Midbrain (tissue), 1 donor: ENCODE measurements at regions not wholly inside any gene's neighbourhood (a gene's known extent, or its start where the extent isn't known, plus 50 kb on each side); places are given as distances from the start of the nearest gene placed in this dataset.
"Not testable (repeated sequence)": the region's sequence is repeated elsewhere in the genome, so short reads cannot be mapped to it uniquely, and the experiment has no call there.

Experiments
- DNase-seq: peaks from one replicate; lab custom pipeline; 2025; lab: John Stamatoyannopoulos, UW

DNA sequence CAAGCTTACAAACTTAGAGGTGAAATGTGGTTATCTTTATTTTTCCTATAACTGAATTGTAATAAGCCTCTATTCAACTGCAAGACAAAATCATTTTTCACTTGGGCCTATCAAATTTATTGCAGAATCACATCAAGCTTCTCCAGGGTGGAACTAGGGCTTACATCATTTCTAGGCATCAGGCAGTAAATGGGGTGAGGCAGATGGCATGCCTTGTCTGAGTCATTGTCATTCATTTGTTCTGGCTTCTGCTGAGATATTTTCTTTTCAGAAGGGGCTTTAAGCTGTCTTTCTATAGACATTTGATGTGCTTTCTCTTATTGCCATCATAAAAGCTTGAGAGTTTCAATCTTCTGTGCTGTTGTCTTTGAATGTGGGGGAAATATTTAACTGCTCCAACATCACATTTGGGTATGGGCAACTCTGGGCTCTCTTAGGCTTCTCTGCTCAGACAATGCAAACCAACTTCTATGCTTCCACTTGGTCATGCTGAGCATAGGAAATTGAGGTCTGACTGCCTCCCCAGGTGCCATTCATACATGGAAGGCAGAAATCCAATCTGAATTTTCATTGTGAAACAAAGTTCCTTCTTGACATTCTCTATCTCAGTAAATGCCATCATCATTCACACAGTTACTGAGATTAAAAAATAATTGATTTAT is 225.8 kb upstream of the GIMD1 start:
- DNase-seq = no peak

DNA sequence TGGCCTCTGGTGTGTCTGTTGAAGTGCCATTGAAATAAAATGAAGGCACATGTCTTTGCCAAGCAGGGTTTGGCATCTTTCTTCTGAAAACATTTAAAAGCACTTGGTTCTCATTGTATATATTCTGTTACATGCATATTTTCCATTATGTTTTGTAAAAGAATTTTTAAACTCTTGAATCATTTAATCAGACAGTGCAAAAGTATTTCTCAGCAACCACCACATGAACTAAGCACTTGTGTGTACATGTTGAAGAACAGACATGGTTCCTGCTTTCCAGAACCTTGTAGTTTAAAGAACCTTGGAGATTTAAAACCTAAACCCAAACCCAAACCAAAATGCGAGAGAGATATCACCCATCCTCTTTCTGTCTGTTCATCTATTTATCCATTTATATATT is 220.3 kb upstream of the GIMD1 start:
- no peak for DNase-seq

DNA sequence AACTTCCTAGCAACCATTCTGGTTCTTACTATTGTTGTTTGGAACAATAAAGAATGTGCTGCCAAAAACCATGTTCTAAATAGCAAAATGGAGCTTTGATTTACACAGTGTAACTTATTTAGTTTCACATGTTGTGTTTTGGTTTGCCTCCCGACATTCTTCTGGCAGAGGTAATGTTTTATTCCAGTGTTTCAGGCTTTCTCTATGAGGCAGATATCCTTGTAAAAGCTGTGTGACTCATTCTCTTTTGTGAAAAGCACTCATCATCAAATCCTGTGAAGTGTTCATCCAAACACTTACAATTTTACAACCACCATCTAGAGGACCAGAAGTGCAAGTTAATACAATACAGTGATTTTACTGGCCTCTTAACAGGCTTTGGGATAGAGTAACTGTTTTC is 219.0 kb upstream of the GIMD1 start:
- no peak for DNase-seq

DNA sequence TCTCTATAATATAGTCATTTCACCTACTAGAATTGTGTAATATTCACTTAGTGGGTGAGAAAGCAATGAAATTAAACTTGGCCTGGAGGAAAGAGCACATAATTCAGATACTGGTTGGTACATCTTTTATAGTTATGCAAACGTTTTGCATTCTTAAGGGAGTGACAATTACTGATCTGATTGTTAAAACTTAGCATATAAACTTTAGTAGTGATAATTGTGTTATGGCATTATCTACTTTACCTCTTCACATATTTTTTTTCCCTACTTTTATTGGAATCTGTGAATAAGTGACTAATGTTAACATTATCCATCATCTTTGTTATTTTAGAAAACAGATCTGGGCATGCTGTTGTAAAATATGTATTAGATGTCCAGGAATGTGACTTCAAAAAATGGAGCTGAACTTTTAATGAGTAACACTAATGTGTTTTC is 217.4 kb upstream of the GIMD1 start:
- no peak for DNase-seq

DNA sequence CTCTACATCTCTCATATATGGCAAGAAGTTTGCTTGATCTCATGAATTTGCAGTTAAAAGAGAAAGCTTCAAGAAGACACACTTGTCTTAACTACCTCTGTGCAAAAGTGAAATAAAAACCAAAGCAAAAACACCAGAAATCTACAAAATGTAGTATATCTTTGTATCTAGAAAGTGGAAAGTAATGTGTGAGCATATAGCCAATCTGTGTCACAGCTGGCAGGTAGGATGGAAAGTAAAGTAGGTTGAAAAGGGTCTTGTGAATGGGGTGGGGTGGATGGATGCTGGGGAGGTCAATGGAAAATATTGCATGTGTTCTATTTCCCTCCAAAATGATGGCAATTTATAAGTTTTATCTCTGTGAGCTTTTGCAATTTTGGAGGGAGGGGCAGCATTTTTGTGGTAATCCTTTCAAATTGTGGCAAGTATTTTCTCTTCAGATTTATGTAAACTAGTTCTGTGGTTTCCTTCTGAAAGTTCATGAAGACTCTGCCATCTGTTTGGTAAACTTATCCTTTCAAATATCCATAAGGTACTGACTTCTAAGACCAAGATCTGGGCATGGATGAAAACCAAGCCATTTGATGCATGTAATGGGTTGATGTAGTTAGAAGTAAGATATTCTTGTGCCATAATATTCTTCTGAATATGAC is 215.9 kb upstream of the GIMD1 start:
- DNase-seq = no peak

DNA sequence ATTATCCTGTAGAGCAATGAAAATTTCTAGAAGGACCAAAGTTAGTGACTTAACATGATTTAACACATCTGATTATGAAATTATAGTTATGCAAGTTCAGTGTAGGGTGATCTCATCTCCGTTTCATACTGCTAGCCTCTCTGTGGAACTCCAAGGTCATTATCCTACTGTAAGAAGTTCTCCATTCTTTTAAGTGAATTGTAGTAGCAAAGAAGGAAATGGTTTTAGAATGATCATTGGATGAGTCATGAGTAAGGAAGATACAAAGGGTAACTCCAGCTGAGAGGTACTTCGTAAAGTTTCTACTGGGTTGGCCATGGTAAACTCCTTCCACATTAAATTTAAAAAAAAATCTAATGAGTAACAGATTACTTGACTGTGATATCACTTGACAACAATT is 215.0 kb upstream of the GIMD1 start:
- DNase-seq = no peak

DNA sequence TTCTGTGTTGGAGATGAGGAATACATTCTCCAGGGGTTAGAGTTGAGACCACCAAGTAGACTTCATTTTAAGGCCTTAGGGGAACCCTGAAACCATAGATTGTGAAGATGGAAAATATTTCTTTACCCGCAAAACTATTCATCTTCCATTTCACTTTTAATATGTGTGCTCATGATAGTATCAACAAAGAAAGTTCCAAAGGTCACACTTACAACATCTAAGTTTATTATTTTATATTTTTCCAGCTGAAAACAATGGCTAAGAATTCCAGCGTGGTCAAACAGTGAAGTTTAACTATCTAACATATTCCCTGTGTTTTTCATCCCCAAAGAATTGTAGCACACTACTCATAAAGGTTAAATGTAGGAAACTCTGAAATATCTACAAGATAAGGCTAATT is 214.5 kb upstream of the GIMD1 start:
- no peak for DNase-seq

DNA sequence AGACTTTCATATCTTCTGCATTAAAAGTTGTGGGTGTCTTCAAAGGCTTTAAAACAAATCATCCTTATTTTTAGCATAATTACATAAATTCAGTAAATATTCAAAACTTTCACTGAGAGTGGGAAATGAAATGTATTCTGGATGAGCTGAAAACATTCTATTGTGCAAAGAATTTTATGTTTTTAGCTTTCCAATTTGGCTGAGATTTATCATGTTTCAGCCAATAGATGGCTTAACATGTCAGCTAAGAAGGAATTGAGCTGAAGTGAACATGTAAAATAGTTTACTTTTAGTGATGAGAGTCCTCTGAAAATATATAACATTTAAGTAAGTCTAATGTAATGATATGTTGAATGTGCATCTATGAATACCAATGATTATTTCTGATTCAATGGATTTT is 213.5 kb upstream of the GIMD1 start:
- no peak for DNase-seq

DNA sequence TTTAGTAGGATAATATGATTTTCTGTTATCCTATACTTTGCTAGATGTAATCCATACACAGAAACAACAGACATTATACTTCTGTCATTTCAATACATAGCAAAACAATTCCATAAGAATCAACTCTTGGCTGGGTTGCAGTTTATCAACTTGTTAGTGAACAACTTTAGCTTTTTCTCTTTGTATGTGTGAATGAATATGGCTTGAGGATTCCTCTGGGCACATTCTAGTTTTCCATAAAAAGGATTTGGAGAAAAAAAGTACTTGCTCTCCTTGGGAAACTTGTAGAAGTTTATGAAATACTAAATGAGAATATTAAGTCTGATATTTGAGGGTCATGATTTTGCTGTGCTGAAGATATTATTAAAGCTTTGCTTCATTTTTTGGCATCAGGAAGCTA is 210.7 kb upstream of the GIMD1 start:
- no peak for DNase-seq

DNA sequence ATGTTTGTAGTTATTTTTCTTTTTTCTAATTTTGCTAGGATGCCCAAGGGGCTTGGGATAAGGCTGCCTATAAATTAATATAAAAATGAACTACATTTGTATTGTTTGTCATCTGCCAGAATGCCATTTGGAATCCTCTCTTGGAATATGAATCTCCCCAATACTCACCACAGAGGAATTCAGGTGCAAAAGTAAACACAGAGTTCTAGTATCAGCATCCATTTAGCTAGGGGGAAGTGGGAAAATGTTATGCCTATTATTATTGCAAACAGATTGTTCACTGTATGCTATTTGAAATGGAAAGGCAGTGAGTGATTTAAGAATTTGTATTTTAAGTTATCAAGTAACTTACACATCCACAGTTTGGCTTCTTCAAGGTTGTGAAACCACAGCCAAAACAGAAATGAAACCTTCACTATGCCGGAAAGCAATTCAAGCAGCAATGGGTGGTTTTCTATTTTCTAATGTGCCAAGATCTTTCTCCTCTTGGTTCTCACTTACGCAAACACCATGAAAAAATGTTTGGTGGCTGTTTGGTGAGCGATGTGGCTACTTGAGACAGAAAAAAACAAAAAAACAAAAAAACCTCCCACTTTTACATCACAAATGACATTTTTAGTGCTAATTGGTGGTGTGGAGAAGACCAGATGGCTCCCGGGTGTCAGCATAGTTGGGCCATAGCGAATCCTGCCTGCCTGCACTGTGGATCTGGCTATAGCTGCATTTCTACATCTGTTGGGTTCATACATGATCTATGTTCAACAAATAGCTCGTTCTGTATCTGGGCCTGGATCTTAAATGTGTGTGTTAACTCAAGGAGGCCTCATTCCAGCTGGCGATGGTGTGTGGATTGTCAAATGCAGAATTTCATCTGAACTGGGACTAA is 200.8 kb upstream of the GIMD1 start:
- no peak for DNase-seq

DNA sequence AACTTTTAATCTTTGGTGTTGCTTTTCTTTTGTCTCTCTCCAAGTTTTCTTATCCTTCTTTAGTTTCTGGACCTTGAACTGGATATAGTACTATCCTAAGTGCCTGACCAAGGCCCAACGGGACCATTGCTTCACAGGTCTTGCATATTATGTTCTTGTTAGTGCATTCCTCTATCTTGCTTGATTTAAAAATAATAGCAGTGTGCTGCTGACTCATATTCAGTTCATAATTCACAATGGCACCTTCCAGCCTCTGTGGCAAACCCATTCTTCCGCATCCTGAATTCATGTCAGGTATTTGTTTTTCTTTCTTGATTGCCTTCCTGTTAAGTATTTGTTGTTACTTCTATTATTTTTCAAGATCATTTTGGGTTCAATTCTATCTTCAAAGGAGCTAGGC is 197.1 kb upstream of the GIMD1 start:
- DNase-seq = no peak

DNA sequence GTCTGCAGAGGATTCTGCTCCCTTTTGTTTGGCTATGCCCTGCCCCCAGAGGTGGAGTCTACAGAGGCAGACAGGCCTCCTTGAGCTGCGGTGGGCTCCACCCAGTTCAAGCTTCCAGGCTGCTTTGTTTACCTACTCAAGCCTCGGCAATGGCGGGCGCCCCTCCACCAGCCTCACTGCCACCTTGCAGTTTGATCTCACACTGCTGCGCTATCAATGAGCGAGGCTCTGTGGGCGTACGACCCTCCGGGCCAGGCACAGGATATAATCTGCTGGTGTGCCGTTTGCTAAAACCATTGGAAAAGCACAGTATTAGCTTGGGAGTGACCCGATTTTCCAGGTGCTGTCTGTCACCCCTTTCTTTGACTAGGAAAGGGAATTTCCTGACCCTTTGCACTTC is 195.1 kb upstream of the GIMD1 start:
- DNase-seq = not testable (repeated sequence)

DNA sequence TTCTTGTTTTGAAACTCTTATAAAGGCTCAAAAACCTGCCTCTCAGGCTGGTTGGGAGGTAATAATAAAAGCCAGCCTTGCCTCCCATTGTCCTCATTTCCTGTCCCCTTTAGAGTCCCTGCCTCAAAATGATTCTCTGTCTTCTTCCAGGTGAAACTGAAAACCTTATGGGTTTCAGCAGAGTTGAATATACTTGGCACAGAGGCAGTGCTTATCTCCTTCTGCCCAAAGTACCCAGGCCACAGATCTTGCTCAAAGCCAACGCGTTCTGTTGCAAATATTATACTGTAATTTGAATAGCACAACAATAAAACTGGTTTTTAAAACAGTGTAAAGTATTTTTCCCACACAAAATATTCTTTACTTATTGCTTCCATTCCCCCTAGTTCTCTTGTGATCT is 183.1 kb upstream of the GIMD1 start:
- no peak for DNase-seq

DNA sequence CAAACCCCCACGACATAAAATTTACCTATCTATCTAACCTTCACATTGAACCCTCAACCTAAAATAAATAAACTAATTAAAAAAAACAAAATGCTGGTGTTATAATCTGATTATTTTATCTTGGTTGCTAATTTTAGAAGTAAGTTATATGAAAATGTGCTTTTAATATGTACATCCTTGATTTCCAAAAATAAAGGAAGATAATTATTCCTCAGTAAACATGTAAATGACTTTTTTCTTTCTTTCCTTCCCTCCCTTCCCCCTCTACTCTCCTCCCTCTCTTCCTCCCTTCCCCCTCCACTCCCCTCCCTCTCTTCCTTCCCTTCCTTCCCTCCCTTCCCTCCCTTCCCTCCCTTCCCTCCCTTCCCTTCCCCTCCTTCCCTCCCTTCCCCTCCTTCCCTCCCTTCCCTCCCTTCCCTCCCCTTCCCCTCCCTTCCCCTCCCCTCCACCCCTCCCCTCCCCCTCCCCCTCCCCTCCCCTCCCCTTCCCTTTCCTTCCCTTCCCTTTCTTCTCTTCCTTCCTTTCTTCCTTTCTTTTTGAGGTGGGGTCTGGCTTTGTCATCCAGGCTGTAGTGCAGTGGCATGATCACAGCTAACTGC is 180.0 kb upstream of the GIMD1 start:
- DNase-seq = no peak

DNA sequence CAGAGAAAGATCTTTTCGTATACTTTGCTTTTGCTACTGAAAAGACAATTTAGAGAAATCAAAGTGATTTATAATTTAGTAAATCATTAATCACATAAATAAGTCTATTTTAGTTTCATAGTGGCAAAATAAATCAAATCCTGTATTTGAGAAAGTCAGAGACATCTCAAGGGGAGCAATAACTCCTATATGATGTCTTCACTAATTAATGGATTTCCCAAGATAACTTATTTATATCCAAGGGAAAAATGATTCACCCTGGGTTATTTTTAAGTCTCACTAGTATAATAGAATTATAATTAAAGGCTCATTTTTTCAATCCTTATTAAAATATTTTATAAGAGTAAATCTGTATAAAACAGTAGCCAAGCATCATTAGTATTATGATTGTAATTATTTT is 177.8 kb upstream of the GIMD1 start:
- no peak for DNase-seq

DNA sequence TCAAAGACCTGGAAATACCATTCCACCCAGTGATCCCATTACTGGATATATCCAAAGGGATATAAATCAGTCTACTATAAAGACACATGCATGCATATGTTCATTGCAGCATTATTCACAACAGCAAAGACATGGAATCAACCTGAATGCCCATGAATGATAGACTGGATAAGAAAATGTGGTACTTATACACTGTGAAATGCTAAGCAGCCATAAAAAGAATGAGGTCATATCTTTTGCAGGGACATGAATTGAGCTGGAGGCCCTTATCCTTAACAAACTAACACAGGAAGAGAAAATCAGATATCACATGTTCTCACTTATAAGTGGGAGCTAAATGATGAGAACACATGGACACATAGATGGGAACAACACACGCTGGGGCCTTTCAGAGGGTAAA is 174.0 kb upstream of the GIMD1 start:
- DNase-seq = not testable (repeated sequence)

DNA sequence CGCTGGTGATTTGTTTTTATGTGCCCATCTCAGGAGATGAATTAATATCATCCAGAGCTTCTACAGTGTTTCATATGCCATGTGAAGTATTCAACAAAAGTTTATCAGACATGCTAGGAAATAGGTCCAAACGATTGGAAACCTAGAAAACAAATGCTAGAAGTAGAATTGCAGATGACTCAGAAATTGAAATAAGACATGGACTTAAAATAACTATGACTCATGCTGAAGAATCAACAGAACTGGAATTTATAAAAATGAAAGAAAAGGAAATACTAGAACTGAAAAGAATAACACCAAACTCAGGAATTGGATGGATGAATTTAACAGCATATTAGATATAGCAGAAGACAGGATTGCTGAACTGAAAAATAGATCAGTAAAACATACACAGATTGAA is 172.7 kb upstream of the GIMD1 start:
- no peak for DNase-seq

DNA sequence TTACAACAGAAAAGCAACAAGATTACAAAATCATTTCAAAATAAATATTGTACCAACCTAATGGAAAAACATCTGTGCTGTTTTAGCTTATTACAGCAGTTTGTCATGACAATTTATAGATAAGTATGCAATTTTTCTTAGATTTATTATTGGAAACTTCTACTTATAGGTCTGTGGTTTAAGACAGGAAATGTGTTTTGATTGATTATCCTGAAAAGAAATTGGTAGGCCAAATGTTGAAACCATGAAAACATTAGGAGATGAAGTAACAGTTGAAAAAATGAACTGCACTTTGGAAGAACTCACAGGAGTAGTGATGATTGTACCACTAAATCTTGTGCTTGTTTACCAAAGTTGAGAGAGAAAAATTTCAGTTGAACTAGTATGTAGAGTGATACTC is 162.2 kb upstream of the GIMD1 start:
- DNase-seq = no peak

DNA sequence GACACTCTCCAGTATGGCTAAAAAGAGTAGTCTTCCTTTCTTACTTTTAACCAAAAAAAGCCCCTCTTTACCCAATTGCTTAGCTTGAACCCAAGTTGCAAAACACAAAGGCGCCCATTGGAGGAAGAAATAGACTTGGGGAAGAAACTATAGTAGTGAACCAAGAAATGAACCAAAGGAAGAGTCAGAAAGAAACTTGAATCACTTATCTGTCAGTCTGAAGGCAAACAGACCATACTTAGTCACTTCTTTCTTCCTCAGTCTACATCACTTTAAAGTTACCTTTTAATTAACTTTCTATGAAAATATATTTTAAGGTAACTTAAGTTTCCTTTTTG is 161.4 kb upstream of the GIMD1 start:
- DNase-seq = no peak

DNA sequence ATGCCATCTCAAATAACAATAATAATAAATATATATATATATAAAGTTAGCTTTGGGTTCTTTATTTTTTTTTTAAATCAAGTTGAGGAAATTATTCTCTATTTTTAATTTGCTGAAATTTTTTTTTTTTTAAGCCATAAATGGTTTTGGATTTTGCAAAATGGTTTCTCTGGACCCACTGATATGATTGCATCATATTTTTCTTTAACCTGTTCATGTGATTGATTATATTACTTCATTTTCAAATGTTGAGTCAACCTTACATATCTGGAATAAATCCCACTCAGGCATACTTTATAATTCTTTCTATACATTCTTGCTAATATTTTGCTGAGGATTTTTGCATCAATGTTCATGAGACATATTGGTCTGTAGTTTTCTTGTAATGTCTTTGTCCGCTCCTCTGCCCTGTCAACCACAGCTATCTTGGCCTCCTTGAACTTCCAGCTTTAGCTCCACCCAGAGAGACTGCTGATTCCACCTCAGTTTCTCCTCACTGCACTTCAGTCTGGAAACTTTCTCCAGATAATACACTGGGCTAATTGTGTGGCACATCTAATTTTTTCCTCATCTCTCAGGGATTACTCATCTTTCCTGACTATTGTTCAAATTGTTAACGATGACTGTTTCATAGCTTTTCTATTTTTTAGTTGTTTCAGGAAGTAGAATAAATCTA is 160.9 kb upstream of the GIMD1 start:
- DNase-seq = no peak

DNA sequence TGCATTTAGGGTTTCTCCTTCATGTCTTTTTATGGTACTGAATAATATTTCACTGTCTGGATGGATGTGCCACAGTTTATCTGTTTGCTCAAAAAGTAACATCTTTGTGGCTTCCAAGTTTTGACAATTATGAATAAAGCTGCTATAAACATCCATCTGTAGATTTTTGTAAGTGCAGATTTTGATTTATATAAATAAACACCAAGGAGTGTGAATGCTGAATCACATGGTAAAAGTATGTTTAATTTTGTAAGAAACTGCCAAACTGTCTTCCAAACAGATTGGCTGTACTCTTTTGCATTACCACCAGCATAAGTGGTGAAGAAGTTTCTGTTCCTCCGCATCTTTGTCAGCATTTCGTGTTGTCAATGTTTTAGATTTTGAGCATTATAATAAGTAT is 158.7 kb upstream of the GIMD1 start:
- no peak for DNase-seq

DNA sequence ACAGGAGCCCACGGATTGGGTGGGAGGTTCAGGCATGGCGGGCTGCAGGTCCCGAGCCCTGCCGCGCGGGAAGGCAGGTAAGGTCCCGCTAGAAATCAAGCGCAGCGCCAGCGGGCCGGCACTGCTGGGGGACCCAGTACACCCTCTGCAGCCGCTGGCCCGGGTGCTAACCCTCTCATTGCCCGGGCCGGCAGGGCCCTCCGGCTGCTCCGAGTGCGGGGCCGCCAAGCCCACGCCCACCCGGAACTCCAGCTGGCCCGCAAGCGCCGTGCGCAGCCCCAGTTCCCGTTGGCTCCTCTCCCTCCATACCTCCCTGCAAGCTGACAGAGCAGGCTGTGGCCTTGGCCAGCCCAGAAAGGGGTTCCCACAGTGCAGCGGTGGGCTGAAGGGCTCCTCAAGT is 156.8 kb upstream of the GIMD1 start:
- DNase-seq = not testable (repeated sequence)
